Daoy (cell line): ENCODE measurements at regions not wholly inside any gene's neighbourhood (a gene's known extent, or its start where the extent isn't known, plus 50 kb on each side); places are given as distances from the start of the nearest gene placed in this dataset.
A peak's percentile ranks its signal among the peaks of the same experiment; 100 is the strongest.

Source experiments
- DNase-seq: peaks from one replicate; pipeline ENCODE4 v3.0.0-alpha.2; 2015; ENCODE audit warnings: low read depth

DNA sequence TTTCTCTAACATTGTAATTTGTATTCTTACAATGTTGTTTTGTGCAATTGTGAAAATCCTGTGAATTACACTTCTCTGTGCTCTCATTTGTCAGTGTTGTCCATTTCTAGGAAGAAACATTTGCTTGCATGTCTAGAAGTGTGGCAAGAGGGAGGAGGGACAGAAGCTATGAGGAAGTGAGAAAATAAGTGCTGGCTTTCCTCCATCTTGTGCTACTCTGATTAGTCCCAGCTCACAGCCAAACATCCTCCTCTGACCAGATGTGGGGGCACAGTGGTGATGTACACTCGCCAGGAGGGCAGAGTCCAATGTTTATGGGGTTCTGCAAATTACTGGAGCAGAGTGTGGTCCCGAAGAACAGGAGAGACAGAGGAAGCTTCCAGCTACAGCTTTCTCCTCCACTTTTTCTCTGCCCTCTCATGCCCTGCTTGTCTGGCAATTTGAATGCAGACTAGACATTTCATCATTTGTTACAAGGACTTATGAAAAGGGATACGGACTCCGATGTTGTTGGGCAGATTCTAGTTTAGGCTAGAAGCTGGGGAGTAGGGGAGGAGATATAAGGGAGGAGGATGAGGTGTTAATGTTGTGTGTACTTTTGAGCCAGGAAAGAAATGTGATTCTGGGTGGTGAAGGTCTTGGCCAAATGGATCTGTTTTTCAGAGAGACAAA lies 131.0 kb upstream of the C1GALT1 start:
- peak; percentile 11 for DNase-seq

GRCh38 chr7:7054252-7054830 lies 128.0 kb upstream of the C1GALT1 start:
- DNase-seq: peak; percentile 56

DNA sequence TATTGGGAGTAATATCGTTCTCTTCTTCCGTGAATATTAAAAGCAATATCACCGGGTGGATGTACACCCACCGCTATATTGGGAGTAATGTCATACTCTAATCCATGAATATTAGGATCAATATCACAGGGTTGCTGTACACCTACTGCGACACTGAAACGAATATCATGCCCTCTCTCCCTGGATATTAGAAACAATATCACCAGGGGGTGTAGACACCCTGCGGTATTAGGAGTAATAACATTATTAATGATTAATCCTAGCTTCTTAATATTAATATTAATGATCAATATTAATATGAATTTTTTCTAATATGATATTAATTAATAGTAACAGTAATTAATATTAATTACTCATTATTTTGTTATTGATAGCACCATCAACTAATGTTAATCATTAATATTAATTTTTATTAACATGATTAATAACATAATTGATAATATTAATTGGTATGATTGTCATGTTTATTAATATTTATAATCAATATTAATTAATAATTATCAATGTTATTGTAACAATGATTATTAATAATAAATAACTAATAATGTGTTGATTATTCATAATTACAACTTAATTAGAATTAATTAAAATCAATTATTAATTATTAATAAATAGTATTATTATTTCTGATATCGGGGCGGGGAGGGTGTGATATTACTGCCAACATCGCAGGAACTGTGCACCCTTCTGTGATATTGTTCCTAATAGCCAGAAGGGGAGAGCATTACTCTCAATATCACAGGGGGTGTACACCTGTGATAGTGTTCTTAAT lies 121.3 kb upstream of the C1GALT1 start:
- DNase-seq: no peak

DNA sequence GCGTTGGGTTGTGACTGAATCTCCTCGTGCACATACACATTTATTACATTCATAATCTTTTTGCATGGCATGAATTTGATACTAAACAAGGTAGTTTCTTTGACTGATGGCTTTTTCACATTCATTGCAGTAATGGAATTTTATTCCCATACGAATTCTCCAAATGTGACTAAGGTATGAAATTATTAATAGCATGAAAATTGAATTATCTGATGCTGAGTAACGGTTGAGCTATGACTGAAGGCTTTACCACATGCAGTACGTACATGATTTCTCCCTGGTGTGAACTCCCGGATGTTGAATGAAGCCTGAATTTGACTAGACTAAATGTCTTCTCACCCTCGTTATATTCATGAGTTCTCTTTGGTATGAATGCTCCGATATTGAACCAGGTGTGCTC lies 104.4 kb upstream of the C1GALT1 start:
- no peak for DNase-seq

DNA sequence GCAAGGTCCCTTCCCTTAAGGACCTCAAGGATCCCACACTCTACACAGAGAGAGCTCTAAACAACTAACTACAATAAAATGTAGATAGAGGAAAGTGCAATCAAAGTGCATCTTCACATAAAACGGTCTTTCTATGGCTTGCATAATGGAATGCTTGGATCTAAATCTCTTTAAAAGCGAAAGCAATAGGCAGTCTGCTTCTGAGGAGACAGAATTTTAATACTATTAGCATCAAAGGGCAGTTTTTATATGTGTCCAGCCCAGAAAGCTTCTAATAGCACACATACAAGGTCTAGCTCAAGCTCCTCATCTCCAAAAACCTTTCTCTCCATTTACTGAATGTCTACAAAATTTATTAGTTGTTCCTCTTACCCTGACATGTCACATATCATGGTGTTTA lies 101.5 kb upstream of the C1GALT1 start:
- no peak for DNase-seq

GRCh38 chr7:7090460-7090859 lies 91.9 kb upstream of the C1GALT1 start:
- DNase-seq: no peak

DNA sequence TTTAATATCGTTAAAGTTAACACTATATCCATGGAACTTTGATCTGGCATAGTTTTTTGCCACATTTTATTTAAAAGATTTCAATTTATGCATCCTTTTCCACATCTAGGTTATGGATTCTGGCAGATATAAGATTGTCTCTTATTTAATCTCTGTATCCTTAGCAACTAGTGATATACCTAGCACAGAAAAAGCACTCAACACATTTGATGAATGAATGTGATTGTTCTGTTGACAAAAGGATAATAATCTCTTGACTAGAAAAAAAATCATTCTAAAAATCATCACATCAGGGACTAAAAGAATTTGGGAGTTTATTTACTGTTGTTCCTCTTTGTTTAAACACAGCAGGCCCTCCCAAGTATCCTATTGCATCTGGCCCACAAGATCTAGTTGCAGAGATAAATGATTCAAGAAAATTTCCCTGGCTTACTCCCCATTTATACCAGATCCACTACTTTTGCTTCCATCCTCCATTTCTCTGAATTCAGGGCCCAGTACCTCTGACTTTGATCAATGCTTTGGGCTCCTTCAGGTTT lies 84.0 kb upstream of the C1GALT1 start:
- DNase-seq: no peak

GRCh38 chr7:7099584-7100014 lies 82.7 kb upstream of the C1GALT1 start:
- peak; percentile 93 for DNase-seq

GRCh38 chr7:7100432-7100849 lies 81.9 kb upstream of the C1GALT1 start:
- DNase-seq: no peak

DNA sequence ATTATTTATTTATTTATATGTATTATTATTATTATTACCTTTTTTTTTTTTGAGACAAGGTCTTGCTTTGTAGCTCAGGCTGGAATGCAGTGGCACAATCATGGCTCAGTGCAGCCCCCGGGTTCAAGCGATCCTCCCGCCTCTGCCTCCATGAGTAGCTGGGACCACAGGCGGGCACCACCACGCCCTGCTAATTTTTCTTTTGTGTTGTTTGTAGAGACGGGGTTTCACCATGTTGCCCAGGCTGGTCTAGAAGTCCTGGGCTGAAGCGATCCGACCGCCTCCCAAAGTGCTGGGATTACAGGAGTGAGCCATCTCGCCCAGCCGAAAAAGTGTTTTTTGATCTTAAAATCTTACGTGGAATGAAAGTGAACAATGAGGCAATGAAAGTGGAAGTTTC lies 79.4 kb upstream of the C1GALT1 start:
- DNase-seq: no peak

GRCh38 chr7:7103343-7104313 lies 78.7 kb upstream of the C1GALT1 start:
- DNase-seq: peak; percentile 42

GRCh38 chr7:7104314-7104698 lies 78.0 kb upstream of the C1GALT1 start:
- no peak for DNase-seq

DNA sequence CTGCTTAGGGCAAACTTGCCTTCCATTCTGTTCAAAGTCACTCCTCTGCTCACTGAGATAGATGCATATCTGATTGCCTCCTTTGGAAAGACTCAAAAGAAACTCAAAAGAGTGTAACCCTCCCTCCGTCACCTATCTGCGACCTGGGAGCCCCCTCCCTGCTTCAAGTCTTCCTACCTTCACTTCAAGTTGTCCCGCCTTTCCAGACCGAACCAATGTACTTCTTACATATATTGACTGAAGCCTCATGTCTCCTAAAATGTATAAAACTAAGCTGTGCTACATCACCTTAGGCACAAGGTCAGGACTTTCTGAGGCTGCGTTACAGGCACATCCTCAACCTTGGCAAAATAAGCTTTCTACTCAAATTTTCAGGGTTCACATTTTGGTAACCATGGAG lies 77.4 kb upstream of the C1GALT1 start:
- DNase-seq: no peak

GRCh38 chr7:7105800-7106582 lies 76.4 kb upstream of the C1GALT1 start:
- no peak for DNase-seq

- DNase-seq: no peak
Observed at GRCh38 chr7:7108931-7109330, 73.4 kb upstream of the C1GALT1 start.

DNA sequence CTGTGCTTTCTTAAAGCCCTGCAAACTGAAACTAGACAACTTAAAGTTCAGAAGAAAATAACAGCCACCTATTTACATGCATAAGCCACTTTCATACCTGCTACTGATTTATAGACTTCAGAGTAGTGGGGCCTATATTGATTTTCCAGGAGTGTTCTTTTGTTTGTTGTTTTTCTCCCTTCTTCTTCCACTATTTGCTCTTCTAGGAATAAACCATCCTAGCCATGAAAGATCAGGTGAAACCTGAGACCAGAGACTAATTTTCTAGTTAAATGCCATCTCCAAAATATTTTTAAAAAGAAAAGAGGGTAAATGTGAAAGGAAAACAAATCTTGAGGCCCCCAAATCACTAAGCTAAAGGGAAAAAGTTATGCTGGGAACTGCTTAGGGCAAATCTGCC lies 72.4 kb upstream of the C1GALT1 start:
- DNase-seq: no peak

DNA sequence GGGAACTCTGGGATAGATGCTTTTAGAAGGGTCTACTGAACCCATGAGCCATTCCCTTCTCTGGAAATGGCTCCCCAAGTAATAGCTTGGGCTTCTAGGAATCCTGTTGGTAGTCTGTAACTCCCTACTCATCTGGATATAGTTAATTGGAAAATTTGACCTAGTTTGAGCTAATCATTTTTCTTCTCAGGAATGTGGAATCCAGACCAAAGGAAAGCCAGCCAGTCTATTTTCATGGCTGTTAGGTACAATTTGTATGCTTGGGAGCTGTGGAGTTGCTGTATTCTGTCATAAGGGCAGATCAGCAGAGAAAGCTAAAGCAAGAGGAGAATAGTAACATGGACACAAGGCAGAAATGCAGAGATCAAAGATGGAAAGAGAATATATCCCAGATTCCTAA lies 71.6 kb upstream of the C1GALT1 start:
- DNase-seq: no peak

- no peak for DNase-seq
Observed at GRCh38 chr7:7112868-7113267, 69.5 kb upstream of the C1GALT1 start.

- no peak for DNase-seq
Observed at GRCh38 chr7:7114575-7115291, 67.6 kb upstream of the C1GALT1 start.

- DNase-seq: no peak
Observed at GRCh38 chr7:7117935-7118586, 64.3 kb upstream of the C1GALT1 start.
